Mesenchymal stem cell (in vitro differentiated cells and primary cell): ENCODE measurements at regions not wholly inside any gene's neighbourhood (a gene's known extent, or its start where the extent isn't known, plus 50 kb on each side); places are given as distances from the start of the nearest gene placed in this dataset.

Source experiments
- DNase-seq: peaks from one replicate; pipeline ENCODE4 v3.0.0-alpha.2; 2013
- H2AFZ ChIP-seq: one replicate; pipeline ENCODE4 v1.6.1; 2013; ENCODE audit warnings: low read depth, mild to moderate bottlenecking, control low read depth, inconsistent platforms, low read length, moderate library complexity
- H2AK5ac ChIP-seq: 2 replicates; pipeline ENCODE4 v1.6.1; 2013; ENCODE audit warnings: low read length, moderate library complexity, mild to moderate bottlenecking, inconsistent platforms; ENCODE audit not compliant: severe bottlenecking
- H2BK120ac ChIP-seq: one replicate; pipeline ENCODE4 v1.6.1; 2013; ENCODE audit warnings: low read depth, mild to moderate bottlenecking, inconsistent platforms, low read length, moderate library complexity
- H2BK12ac ChIP-seq, 2 experiments: one replicate each; pipeline ENCODE4 v1.6.1; 2013; ENCODE audit warnings: inconsistent platforms in 2 of 2, low read length in 2 of 2, mild to moderate bottlenecking in 2 of 2, moderate library complexity in 2 of 2, control low read depth in 1 of 2
- H2BK15ac ChIP-seq: one replicate; pipeline ENCODE4 v1.6.1; 2013; ENCODE audit warnings: mild to moderate bottlenecking, low read depth, inconsistent platforms; ENCODE audit not compliant: poor library complexity, severe bottlenecking
- H2BK5ac ChIP-seq: 2 replicates; pipeline ENCODE4 v1.6.1; 2013; ENCODE audit warnings: low read depth, mild to moderate bottlenecking, low read length, control low read depth, inconsistent platforms; ENCODE audit not compliant: poor library complexity, severe bottlenecking
- H3K14ac ChIP-seq, 2 experiments: one replicate each; pipeline ENCODE4 v1.6.1; 2013; ENCODE audit warnings: inconsistent platforms in 2 of 2, low read length in 2 of 2, control low read depth in 1 of 2, mild to moderate bottlenecking in 1 of 2, moderate library complexity in 1 of 2
- H3K18ac ChIP-seq, 2 experiments: one replicate each; pipeline ENCODE4 v1.6.1; 2013; ENCODE audit warnings: inconsistent platforms in 2 of 2, low read length in 2 of 2, control low read depth in 1 of 2, low read depth in 1 of 2, mild to moderate bottlenecking in 1 of 2
- H3K23ac ChIP-seq, 2 experiments: one replicate each; pipeline ENCODE4 v1.6.1; 2013; ENCODE audit warnings: inconsistent platforms in 2 of 2, low read length in 2 of 2, mild to moderate bottlenecking in 2 of 2, moderate library complexity in 2 of 2, control low read depth in 1 of 2
- H3K27ac ChIP-seq: 2 replicates; pipeline ENCODE4 v1.5.1; 2013; ENCODE audit warnings: mild to moderate bottlenecking, moderate library complexity, low read length, control low read depth, inconsistent platforms; ENCODE audit not compliant: poor library complexity, severe bottlenecking
- H3K27me3 ChIP-seq, 2 experiments: 2 replicates each; pipeline versions ENCODE4 v1.6.1 to v1.7.0; 2013; ENCODE audit warnings: low read length in 2 of 2, mild to moderate bottlenecking in 2 of 2, moderate library complexity in 2 of 2, control low read depth in 1 of 2, inconsistent platforms in 1 of 2; ENCODE audit not compliant: control insufficient read depth in 1 of 2, insufficient read depth in 1 of 2
- H3K36me3 ChIP-seq, 2 experiments: 2 replicates each; pipeline versions ENCODE4 v1.6.1 to v1.7.0; 2013; ENCODE audit warnings: low read length in 2 of 2, control low read depth in 1 of 2, inconsistent platforms in 1 of 2, low read depth in 1 of 2, mild to moderate bottlenecking in 1 of 2; ENCODE audit not compliant: insufficient read depth in 2 of 2, control insufficient read depth in 1 of 2
- H3K4ac ChIP-seq, 2 experiments: one replicate each; pipeline ENCODE4 v1.6.1; 2013; ENCODE audit warnings: inconsistent platforms in 2 of 2, low read length in 2 of 2, mild to moderate bottlenecking in 2 of 2, moderate library complexity in 2 of 2, control low read depth in 1 of 2, low read depth in 1 of 2
- H3K4me1 ChIP-seq: 2 replicates; pipeline ENCODE4 v1.6.1; 2013; ENCODE audit warnings: low read depth, low read length, control low read depth; ENCODE audit not compliant: control insufficient read depth, insufficient read depth
- H3K4me2 ChIP-seq: 2 replicates; pipeline ENCODE4 v1.6.1; 2013; ENCODE audit warnings: low read length, mild to moderate bottlenecking, inconsistent platforms; ENCODE audit not compliant: poor library complexity, severe bottlenecking
- H3K4me3 ChIP-seq, 2 experiments: 2 replicates each; pipeline versions ENCODE4 v1.5.1 to v1.7.0; 2013; ENCODE audit warnings: low read length in 2 of 2, mild to moderate bottlenecking in 2 of 2, control low read depth in 1 of 2, low read depth in 1 of 2; ENCODE audit not compliant: insufficient read depth in 1 of 2
- H3K79me1 ChIP-seq: replicated peaks from 2 replicates; pipeline ENCODE4 v1.6.1; 2013; ENCODE audit warnings: mild to moderate bottlenecking, control low read depth, low read length, inconsistent platforms; ENCODE audit not compliant: poor library complexity, severe bottlenecking
- H3K9ac ChIP-seq: 2 replicates; pipeline ENCODE4 v1.7.0; 2013; ENCODE audit warnings: mild to moderate bottlenecking, low read length, moderate library complexity
- H3K9me3 ChIP-seq: 2 replicates; pipeline ENCODE4 v1.7.0; 2013; ENCODE audit warnings: mild to moderate bottlenecking, low read length; ENCODE audit not compliant: control insufficient read depth
- H4K8ac ChIP-seq: one replicate; pipeline ENCODE4 v1.6.1; 2013; ENCODE audit warnings: inconsistent platforms, mild to moderate bottlenecking, low read length, moderate library complexity
- H4K91ac ChIP-seq: one replicate; pipeline ENCODE4 v1.6.1; 2013; ENCODE audit warnings: mild to moderate bottlenecking, low read length, inconsistent platforms
- WGBS: methylation state at CpG from one replicate; pipeline ENCODE4 v1.1.7; 2013; ENCODE audit warnings: mixed read lengths; 5-methylcytosine and 5-hydroxymethylcytosine counted together

GRCh38 chr9:82164159-82164558 lies 175.6 kb downstream of the SPATA31D1 start:
- no peak overlapping the region for H3K14ac ChIP-seq
- H2BK120ac ChIP-seq = no peak overlapping the region
- H2AK5ac ChIP-seq = no peak overlapping the region
- no peaks in the 10 kb centered on the region for H3K4me1 ChIP-seq
- H3K4me3 ChIP-seq = no peak overlapping the region
- H3K9ac ChIP-seq = no peak overlapping the region
- 88% methylated on average over 2 of the region's 2 CpGs for WGBS
- no peaks in the 10 kb centered on the region for H3K36me3 ChIP-seq
- no peak overlapping the region for H3K27ac ChIP-seq
- no peak overlapping the region for H2BK5ac ChIP-seq
- no peak overlapping the region for H2BK12ac ChIP-seq
- no peak overlapping the region for H2AFZ ChIP-seq
- DNase-seq = no peak
- no peak overlapping the region for H3K4ac ChIP-seq
- H3K9me3 ChIP-seq = no peaks in the 10 kb centered on the region
- no peak overlapping the region for H2BK15ac ChIP-seq
- H3K18ac ChIP-seq = no peak overlapping the region
- H3K4me2 ChIP-seq = no peak overlapping the region
- H3K23ac ChIP-seq = no peak overlapping the region
- peak overlapping the region; percentile 11 for H4K91ac ChIP-seq
- no peaks in the 10 kb centered on the region for H3K27me3 ChIP-seq
- H4K8ac ChIP-seq = no peak overlapping the region
- no peaks in the 10 kb centered on the region for H3K79me1 ChIP-seq

- H3K4me2 ChIP-seq = no peak overlapping the region
- WGBS = 93% methylated on average over 3 of the region's 4 CpGs
These were observed 178.7 kb downstream of the SPATA31D1 start for GRCh38 chr9:82167296-82167695.

GRCh38 chr9:82168585-82168984 lies 180.0 kb downstream of the SPATA31D1 start:
- 88% methylated on average over 3 of the region's 3 CpGs for WGBS
- Histone ChIP-seq H3K18ac (peak overlapping the region in 1 of 2 experiments; percentile 14), H3K4ac (no peak overlapping the region), H4K8ac (no peak overlapping the region), H2BK12ac (peak overlapping the region in 1 of 2 experiments; percentile 57), H3K9me3 (no peaks in the 10 kb centered on the region), H2BK120ac (no peak overlapping the region), H3K4me3 (no peak overlapping the region), H3K9ac (no peak overlapping the region), H3K14ac (peak overlapping the region in 1 of 2 experiments; percentile 12), H3K23ac (no peak overlapping the region), H3K27me3 (no peaks in the 10 kb centered on the region), H3K36me3 (no peaks in the 10 kb centered on the region), H2AFZ (no peak overlapping the region), H3K4me2 (no peak overlapping the region), H3K79me1 (no peaks in the 10 kb centered on the region), H3K4me1 (no peaks in the 10 kb centered on the region), H2BK15ac (no peak overlapping the region), H2AK5ac (no peak overlapping the region), H3K27ac (no peak overlapping the region), H4K91ac (no peak overlapping the region), H2BK5ac (no peak overlapping the region)
- DNase-seq = peak; percentile 27

More at GRCh38 chr9:82167296-82167695, 178.7 kb downstream of the SPATA31D1 start:
- no peak overlapping the region for H3K4me3 ChIP-seq
- DNase-seq = no peak
- H2BK15ac ChIP-seq = no peak overlapping the region
- H3K9me3 ChIP-seq = no peaks in the 10 kb centered on the region
- no peaks in the 10 kb centered on the region for H3K79me1 ChIP-seq
- no peaks in the 10 kb centered on the region for H3K36me3 ChIP-seq
- no peak overlapping the region for H2AFZ ChIP-seq
- H2AK5ac ChIP-seq = no peak overlapping the region
- H3K9ac ChIP-seq = no peak overlapping the region
- no peak overlapping the region for H3K23ac ChIP-seq
- H4K91ac ChIP-seq = no peak overlapping the region
- peak overlapping the region in 1 of 2 experiments; percentile 58 for H3K4ac ChIP-seq
- peak overlapping the region in 1 of 2 experiments; percentile 8 for H3K18ac ChIP-seq
- no peak overlapping the region for H2BK120ac ChIP-seq
- H3K14ac ChIP-seq = no peak overlapping the region
- H2BK12ac ChIP-seq = no peak overlapping the region
- H3K27me3 ChIP-seq = no peaks in the 10 kb centered on the region
- H3K27ac ChIP-seq = no peak overlapping the region
- H4K8ac ChIP-seq = no peak overlapping the region
- H2BK5ac ChIP-seq = no peak overlapping the region
- H3K4me1 ChIP-seq = no peaks in the 10 kb centered on the region

- no peaks in the 10 kb centered on the region for H3K36me3 ChIP-seq
- H3K9ac ChIP-seq = no peak overlapping the region
- H3K18ac ChIP-seq = peak overlapping the region in 1 of 2 experiments; percentile 41
- DNase-seq = no peak
- H3K4me1 ChIP-seq = no peaks in the 10 kb centered on the region
- no peaks in the 10 kb centered on the region for H3K27me3 ChIP-seq
- no CpG with 5 or more reads among the region's 3 CpGs for WGBS
- H3K4me3 ChIP-seq = no peak overlapping the region
- H3K4ac ChIP-seq = no peak overlapping the region
- H4K91ac ChIP-seq = no peak overlapping the region
- H2AFZ ChIP-seq = no peak overlapping the region
- H4K8ac ChIP-seq = no peak overlapping the region
- H3K14ac ChIP-seq = no peak overlapping the region
- no peak overlapping the region for H2AK5ac ChIP-seq
- no peaks in the 10 kb centered on the region for H3K9me3 ChIP-seq
- no peak overlapping the region for H2BK12ac ChIP-seq
- no peak overlapping the region for H3K23ac ChIP-seq
- H3K79me1 ChIP-seq = no peaks in the 10 kb centered on the region
- no peak overlapping the region for H3K27ac ChIP-seq
- H2BK120ac ChIP-seq = no peak overlapping the region
- H2BK15ac ChIP-seq = no peak overlapping the region
- no peak overlapping the region for H2BK5ac ChIP-seq
- no peak overlapping the region for H3K4me2 ChIP-seq
These were observed 182.3 kb downstream of the SPATA31D1 start for GRCh38 chr9:82170866-82171265.
